ENCODE measurements at regions not wholly inside any gene's neighbourhood (a gene's known extent, or its start where the extent isn't known, plus 50 kb on each side); places are given as distances from the start of the nearest gene placed in this dataset.

DNA sequence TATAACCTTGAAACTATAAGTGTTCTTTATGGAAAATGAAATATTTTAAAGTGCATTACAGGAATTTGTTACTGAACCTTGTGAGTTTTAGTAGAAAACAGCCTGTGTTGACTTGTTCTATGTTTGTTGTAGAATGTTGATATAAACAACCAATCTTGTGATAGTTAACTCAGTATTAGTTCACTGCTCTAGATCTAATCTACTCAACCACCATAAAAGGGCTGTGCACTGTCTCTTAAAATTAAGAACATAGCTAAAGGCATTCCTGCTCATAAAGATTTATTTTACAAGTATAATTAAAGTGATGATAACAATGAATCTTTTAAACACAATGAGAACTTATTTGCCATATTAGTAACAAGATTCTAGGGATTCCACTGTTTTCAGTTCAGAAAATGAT, 110.5 kb upstream of the KLF7 start:
- TF ChIP-seq, protein P1, sequence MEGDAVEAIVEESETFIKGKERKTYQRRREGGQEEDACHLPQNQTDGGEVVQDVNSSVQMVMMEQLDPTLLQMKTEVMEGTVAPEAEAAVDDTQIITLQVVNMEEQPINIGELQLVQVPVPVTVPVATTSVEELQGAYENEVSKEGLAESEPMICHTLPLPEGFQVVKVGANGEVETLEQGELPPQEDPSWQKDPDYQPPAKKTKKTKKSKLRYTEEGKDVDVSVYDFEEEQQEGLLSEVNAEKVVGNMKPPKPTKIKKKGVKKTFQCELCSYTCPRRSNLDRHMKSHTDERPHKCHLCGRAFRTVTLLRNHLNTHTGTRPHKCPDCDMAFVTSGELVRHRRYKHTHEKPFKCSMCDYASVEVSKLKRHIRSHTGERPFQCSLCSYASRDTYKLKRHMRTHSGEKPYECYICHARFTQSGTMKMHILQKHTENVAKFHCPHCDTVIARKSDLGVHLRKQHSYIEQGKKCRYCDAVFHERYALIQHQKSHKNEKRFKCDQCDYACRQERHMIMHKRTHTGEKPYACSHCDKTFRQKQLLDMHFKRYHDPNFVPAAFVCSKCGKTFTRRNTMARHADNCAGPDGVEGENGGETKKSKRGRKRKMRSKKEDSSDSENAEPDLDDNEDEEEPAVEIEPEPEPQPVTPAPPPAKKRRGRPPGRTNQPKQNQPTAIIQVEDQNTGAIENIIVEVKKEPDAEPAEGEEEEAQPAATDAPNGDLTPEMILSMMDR (IDR thresholded peaks at IDR 0.05; ENCODE audit: insufficient read depth, low read length), result no peak
- no peak overlapping the region for H3K4me3 ChIP-seq (ENCODE audit: low read depth, low read length)
- no peak for DNase-seq (ENCODE audit: low read depth)

DNA sequence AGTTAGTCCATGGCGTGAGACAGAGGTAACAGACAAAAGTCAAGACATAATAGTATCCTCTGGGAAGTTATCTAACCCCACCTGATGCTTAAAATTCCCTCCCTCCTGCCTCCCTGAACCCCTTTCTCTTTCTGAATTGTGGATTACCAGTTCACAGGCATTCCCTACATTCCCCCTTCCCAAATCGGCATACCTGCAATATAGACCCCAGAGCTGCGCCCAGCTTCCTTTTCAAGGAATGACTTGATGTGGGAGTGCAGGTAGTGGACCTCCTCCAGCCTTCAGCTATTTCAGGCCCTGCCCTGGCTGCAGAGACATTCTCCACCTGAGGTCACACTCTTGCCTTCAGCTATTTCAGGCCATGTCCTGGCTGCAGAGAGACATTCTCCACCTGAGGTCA, 111.1 kb upstream of the KLF7 start:
- H3K4me3 ChIP-seq (ENCODE audit: low read depth, low read length), result no peak overlapping the region
- TF ChIP-seq, protein P1 (IDR thresholded peaks at IDR 0.05; ENCODE audit: insufficient read depth, low read length), result no peak
- no peak for DNase-seq (ENCODE audit: low read depth)

DNA sequence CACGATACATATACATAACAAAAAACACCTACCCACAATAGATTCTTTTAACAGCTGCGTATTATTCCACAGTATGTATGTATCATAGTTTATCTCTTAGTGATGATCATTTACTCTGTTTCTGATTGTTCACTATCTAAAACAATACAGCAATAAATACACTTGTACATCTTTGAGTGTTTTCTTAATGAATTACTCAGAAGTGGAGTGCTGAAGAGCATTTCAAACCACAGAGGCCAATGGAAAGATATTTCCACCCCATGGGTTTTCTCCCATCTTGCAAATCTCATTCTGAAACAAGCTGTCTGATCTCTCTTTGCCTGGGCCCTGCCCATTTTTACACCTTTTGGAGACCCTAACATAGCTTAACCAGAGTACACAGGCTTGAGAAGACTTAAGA, 113.8 kb upstream of the KLF7 start:
- H3K4me3 ChIP-seq (ENCODE audit: low read depth, low read length), result no peak overlapping the region
- TF ChIP-seq, protein P1 (IDR thresholded peaks at IDR 0.05; ENCODE audit: insufficient read depth, low read length), result no peak
- DNase-seq (ENCODE audit: low read depth), result no peak

DNA sequence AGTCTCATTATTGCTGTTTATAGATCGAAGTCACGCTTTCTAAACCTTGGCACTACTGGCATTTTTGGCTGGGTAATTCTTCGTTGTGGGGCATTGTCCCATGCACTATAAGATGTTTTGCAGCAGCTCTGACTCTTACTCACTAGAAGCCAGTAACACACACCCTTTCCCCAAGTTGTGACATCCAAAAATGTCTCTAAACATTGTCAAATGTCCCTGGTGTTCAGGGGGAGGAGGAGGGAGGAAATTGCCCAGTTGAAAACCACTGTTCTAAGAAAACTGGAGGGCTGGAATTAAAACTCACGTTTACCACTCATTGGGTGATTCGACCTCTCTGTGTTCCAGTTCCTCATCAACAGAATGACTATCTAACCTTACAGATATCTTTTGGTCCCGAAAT, 115.7 kb upstream of the KLF7 start:
- TF ChIP-seq, protein P1 (IDR thresholded peaks at IDR 0.05; ENCODE audit: insufficient read depth, low read length), result no peak
- no peak overlapping the region for H3K4me3 ChIP-seq (ENCODE audit: low read depth, low read length)

DNA sequence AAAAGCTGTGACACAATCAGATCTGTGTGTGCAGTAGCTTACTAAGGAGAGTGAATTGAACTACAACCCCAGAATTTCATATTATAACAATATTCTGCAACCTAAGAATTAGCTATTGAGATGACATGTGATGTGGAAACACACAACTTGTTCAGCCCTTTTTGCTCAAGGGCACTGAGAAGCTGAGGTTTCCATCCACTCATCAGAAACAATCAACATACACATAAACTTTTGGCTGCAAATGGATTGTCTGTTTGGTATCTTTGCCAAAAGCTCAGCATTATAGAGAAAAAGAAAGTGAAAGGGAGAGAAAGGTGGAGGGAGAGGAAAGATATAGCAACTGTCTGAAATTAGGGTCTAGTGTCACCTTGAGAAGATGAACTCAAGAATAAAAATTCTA, 117.2 kb upstream of the KLF7 start:
- DNase-seq (ENCODE audit: low read depth), result peak; percentile 25
- TF ChIP-seq, protein P1 (IDR thresholded peaks at IDR 0.05; ENCODE audit: insufficient read depth, low read length), result no peak
- no peak overlapping the region for H3K4me3 ChIP-seq (ENCODE audit: low read depth, low read length)

More for the DNA sequence above, 115.7 kb upstream of the KLF7 start:
- DNase-seq (ENCODE audit: low read depth), result no peak

DNA sequence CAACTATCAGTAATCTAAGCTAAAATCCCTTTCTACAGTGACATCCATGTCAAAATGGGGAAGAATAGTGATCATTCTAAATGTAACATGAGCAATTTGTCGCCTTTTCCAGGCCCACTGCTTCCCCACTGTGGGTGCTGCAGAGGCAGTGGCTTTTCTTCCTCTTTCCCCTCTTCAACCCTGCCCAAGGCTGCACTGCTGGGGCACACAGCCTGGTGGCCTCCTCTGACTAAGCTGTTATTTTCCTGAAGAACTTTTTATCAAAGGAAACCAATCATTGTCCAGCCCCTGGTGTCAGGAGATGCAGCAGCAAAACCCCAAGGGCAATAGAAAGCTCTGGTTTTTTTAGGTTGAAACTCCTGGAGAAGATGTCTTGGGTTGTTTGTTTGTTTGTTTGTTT, 117.6 kb upstream of the KLF7 start:
- no peak overlapping the region for H3K4me3 ChIP-seq (ENCODE audit: low read depth, low read length)
- DNase-seq (ENCODE audit: low read depth), result peak; percentile 25

More for the DNA sequence above, 117.6 kb upstream of the KLF7 start:
- TF ChIP-seq, protein P1 (IDR thresholded peaks at IDR 0.05; ENCODE audit: insufficient read depth, low read length), result peak; percentile 43
